ENCODE measurements at regions not wholly inside any gene's neighbourhood (a gene's known extent, or its start where the extent isn't known, plus 50 kb on each side); places are given as distances from the start of the nearest gene placed in this dataset.

DNA sequence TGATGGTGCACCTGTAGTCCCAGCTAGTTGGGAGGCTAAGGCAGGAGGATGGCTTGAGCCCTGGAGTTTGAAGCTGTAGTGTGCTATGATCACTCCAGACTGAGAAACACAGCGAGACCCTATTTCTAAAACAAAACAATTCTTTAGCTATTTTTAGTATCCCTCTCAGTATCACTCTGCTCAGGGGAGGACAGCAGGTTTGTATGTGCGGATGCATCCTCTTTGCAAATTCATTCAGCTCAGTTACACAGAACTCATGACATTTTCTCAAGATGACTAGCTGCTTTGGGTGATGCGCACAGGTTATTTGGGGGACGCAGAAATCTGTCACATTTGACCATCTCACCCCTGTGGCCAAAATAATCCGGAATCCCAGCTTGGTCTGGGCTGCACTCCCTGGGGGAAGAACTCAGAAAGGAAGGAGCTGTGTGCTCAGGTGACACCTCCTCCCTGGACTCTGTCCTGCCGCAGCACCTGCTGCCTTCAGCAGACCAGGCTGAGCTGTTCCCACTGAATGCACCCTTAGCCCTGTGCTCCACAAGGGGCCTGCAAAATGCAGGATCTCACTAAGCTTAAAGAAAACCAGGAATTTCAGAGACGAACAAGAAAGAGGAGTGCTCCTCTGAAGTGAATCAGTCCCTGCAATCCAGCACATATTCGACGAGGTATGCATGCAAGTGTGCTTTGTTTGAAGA is 89.5 kb upstream of the PGBD5 start:
- DNase-seq (ENCODE audit: low spot score) = no peak

DNA sequence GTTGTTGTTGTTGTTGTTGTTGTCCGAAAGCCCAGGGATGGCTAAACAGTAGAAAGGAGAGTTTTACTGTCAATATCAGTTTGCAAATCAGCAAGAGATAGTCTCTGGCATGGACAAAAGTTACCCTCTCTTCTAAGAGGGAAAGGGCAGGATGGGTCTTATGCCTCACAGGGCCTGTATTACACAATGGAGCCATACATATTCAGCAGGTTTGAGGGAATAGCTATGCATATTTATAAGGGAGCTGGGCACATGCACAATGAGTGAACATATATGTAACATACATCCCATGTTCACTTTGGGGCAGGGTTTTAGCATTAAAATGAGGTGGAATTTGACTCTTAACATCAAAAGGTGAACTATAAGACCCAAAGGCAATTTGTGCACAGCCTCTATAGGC is 84.4 kb upstream of the PGBD5 start:
- no peak for DNase-seq (ENCODE audit: low spot score)

DNA sequence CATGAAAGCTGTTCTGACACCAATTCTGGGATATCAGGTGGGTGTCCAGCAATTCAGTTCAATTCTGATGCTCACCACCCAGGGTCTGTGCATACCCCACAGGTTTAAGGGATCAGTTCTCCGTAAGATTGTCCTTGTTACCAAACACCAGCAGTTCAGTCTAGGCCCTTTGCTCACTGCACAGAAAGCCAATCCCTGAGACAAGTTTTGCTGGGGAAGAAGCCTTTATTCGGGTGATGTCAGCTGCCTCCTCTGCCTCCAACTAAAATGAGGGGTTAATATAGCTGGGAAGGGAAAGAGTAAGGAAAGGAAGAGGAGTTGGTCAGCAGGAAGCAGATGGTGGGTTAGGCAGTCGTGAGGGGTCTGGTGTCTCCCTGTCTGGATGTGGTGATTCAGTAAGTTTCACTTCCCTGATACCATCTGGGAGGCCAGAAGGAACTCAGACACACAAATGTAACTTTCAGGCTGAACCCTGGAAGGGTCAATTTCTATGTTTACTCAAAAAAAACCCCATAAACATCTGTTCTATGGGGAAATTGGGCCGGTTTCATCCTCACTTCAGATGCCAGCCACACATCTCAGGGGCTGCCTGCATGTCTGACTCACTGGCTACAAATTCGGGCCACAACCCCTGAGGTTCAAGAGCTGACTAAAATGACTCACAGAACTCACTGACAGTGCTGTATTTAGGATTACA is 83.3 kb upstream of the PGBD5 start:
- no peak for DNase-seq (ENCODE audit: low spot score)

- DNase-seq (ENCODE audit: low spot score) = peak; percentile 76
Observed at GRCh38 chr1:230507666-230508402, 81.7 kb upstream of the PGBD5 start.

DNA sequence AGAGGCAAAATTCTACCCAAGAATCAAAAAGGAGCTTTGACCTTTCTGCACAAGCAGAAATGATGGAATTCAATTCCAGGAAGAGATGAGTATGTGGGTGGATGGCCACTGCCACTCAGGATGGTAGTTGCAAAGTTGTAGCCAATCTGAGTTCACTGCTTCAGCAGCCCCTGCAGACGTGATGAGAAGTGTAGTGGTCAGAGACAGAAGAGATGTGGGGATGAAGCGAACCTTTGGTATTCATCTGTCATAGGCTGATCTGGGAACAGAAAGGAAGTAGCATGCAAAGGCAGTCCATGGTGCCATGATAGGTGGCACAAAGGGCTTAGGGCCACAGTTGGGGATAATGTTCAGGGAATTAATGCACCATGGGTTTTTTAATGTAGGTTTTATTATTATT is 81.1 kb upstream of the PGBD5 start:
- no peak for DNase-seq (ENCODE audit: low spot score)

- no peak for DNase-seq (ENCODE audit: low spot score)
Observed at GRCh38 chr1:230506451-230506850, 80.3 kb upstream of the PGBD5 start.

DNA sequence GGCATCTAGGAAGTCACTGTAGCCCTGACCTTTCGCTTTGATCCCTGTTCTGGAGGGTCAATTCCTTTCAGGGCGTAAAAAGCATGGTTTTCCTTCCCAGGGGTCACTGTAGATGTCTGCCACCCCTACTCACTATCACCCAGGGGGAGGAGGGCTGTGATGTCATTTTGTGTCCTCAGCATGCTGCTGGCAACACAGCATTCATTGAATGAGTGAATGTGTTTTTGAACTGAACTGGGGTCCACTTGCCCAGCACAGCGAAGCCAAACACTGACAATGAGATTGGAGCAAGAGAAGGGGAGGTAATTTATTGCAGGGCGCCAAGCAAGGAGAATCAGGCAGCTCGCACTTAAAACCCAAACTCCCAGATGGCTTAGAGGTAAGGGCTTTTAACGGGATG is 78.2 kb upstream of the PGBD5 start:
- no peak for DNase-seq (ENCODE audit: low spot score)

- DNase-seq (ENCODE audit: low spot score) = no peak
Observed at GRCh38 chr1:230503726-230504125, 77.6 kb upstream of the PGBD5 start.

DNA sequence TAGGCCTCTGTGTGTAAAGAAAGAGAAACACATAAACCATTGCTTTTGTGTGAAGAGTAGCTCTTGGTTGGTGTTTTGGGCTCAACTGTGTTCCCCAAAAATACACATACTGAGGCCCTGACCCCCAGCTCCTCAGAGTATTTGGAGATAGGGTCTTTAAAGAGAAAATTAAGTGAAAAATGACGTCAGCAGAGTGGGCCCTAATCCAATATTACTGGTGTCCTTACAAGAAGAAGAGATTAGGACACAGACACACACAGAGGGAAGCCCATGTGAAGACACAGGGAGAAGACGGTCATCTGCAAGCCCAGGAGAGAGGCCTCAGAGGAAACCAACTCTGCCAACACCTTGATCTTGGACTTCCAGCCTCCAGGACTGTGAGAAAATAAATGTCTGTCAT is 76.9 kb upstream of the PGBD5 start:
- no peak for DNase-seq (ENCODE audit: low spot score)

- no peak for DNase-seq (ENCODE audit: low spot score)
Observed at GRCh38 chr1:230502306-230502705, 76.2 kb upstream of the PGBD5 start.

DNA sequence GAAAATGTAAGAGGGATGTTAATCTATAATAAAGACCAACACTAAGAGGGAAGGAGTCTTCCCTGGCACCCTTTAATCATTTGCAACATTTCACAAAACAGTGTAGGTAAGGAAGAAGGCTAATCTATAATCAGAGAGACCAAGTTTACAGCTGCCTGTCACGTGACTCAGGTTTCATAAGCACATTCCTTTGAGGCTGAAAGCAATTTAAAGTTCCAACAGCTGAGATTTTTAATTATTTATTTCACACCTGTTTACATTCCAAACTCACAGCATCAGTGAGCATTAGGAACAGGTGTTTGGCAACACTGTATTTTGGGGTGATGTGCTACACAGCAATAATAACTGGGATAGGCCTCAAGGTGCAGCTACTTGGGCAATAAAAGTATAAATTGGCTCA is 75.7 kb upstream of the PGBD5 start:
- peak; percentile 43 for DNase-seq (ENCODE audit: low spot score)

DNA sequence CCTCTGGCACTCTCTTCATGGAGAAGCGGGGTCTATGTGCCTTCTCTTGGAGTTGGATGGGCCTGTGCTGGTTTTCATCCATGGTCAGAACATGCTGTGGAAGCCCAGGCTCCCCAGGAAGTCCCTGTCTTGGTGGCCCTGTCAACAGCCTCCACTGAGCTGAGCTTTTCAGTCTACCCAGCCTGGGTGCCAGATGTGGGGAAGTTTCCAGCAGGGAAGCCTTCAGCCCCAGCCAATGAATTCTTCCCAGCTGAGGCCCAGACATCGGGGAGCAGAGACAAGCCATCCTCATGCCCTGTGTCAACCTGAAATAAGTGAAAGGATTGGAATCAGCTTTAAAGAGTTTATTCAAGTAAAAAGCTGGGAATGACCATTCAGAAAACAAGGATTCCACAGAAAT is 75.1 kb upstream of the PGBD5 start:
- DNase-seq (ENCODE audit: low spot score) = no peak

DNA sequence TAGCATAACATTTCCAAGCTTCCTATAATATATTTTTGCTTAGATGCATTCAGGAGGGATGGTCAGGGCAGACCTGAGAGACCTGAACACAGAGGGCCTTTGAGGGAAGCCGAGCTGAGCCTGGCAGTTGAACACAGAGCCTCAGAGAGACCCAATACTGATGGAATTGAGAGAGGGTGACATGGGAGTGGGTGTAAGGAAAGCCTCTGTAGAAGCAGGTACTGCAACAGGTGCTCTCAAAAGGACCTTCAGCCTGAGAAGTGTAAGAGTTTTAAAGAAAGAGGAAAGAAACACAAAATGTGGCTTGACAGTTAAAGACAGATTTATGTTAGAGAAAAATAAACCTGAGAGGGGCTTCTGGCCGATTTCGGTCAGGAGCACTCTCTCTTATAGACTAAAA is 73.9 kb upstream of the PGBD5 start:
- DNase-seq (ENCODE audit: low spot score) = no peak

- no peak for DNase-seq (ENCODE audit: low spot score)
Observed at GRCh38 chr1:230499496-230499895, 73.4 kb upstream of the PGBD5 start.

DNA sequence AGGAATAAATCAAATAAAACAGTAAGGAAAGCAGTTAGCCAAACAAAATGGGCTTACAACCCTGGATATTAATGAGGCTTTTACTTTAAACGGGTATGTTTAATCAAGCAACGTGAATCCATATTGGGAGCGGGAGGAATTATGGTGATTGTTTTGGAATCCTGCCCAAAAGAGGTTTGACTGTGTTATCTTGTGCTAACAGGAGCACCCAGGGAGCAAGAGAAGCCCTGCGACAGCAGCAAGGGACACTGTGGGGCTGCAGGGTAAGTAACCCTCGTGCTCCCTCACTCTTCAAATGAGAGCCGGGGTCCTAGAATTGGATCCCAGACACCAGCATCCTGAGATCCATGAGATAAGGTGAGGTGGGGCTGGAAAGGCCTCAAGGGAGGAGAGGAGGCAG is 72.6 kb upstream of the PGBD5 start:
- no peak for DNase-seq (ENCODE audit: low spot score)

DNA sequence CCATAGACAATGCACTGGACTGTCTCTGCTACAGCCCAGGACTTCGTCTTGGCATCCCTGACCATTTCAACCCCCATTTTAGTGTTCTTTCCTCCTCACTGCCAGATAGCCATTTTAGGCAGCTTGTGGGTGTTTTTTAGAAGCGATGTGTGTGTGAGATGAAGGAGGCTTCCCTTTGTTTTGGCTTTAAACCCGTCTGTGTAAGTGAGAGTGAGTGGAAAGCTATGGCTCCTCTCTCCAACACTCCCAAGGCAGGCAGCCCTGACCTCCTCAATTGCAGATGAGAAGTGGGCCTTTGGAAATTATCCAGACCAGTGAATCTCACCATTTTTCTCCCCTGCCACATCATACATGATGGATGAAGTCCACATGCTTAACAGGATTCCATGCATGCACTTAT is 70.3 kb upstream of the PGBD5 start:
- no peak for DNase-seq (ENCODE audit: low spot score)

DNA sequence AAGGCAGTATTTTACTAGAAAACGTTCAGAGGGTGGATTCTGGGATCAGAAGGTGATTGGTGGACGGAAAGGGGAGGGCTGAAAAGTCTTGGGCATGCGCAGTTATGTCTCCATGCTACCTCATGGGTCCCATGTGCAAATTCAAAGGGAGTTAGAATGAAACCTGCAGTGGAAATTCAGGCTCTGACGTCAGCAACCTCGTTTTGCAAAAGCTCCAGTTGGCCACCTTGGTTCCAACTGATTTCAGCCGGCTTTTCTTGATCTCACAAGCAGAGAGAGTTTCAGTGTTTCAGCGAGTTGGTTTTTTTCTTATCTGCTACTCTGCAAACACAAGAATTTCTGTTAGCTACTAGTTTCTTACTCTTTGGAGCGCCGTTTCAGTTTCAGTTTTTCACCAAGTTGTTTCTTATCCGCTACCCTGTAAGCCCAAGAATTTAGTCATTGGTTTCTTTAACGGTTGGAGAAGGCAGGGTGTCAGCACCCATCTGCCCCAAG is 69.8 kb upstream of the PGBD5 start:
- no peak for DNase-seq (ENCODE audit: low spot score)

DNA sequence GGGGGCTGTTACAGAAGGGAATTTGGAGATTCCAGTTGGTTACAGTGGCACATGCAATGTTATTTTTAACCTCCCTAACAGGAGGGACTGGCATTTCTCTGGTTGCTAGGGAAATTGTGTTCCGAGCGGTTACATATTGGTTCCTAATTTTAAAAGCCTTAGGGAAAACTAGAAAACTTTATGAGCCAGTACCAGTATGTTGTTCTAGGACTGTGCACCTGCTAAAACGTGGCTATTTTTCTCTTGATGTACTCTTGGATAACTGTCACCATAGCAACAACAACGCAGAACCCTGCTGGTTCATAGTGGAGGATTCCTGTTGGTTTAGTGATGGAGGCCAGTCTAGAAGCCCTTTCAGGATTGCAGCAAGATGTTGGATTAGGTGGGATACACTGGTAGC is 68.9 kb upstream of the PGBD5 start:
- DNase-seq (ENCODE audit: low spot score) = no peak

DNA sequence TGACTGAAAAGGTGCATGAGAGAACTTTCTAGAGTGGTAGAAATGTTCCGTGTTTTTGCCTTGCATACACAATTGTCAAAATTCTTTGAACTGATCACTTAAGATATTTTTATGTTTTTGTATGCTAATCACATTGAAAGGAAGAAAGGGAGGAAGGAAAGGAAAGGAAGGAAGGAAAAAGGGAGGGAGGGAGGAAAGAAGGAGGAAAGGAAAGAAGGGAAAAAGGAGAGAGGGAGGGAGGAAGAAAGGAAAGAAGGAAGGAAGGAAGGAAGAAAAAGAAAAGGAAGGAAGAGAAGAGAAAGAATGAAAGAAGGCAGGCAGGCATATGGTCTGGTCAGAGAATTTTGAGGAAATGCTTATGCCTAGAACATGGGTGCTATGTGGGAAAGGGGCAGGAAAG is 68.4 kb upstream of the PGBD5 start:
- DNase-seq (ENCODE audit: low spot score) = no peak

DNA sequence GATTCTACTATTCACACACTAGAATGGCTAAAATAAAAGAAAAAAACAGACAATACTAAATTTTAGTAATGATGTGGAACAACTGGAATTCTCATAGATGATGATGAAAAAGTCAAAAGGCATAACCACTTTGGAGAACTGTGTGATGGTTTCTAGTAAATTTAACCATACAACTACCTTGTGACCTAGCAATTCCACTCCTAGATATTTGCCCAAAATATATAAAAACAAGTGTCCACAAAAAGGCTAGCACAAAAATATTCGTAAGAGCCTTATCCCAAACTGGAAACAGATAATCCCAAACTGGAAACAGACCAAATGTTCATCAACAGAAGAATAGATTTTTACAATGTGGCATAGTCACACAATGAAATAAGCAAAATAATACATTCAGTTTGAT is 67.9 kb upstream of the PGBD5 start:
- DNase-seq (ENCODE audit: low spot score) = no peak

DNA sequence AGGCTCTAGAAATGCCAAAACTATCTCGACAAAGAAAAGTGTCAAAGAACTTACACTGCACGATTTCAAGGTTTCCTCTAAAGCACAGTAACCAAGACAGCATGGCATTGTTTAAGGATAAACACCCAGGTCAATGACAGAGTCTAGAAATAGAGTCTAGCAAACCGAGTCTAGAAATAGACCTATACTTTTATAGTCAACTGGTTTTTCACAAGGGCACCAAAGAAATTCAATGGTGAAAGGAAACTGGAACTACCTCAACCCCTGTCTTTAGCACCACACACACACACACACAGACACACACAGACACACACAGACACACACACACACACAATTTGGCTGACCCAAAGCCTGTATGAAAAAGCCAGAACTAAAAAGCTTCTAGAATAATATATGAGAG is 67.1 kb upstream of the PGBD5 start:
- DNase-seq (ENCODE audit: low spot score) = no peak

DNA sequence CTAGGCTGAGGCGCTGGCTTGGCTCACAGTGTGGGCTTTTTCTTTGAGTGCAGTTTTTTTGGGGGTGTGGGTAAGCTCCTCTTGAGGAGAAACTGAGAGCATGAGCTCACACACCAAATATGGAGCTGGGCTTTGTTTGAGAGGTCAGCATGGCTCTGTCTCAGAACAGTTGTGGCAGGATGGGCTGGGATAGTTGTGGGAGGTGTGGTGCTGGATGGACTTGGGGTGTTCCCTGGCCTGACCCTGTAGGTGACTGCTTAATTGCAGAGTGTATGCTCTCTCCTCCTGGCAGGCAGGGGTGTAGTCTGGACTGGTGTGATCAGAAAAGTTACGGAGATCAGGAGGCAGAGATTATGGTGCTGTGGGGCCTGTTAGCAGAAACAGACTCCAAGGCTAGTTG is 64.3 kb upstream of the PGBD5 start:
- DNase-seq (ENCODE audit: low spot score) = no peak

DNA sequence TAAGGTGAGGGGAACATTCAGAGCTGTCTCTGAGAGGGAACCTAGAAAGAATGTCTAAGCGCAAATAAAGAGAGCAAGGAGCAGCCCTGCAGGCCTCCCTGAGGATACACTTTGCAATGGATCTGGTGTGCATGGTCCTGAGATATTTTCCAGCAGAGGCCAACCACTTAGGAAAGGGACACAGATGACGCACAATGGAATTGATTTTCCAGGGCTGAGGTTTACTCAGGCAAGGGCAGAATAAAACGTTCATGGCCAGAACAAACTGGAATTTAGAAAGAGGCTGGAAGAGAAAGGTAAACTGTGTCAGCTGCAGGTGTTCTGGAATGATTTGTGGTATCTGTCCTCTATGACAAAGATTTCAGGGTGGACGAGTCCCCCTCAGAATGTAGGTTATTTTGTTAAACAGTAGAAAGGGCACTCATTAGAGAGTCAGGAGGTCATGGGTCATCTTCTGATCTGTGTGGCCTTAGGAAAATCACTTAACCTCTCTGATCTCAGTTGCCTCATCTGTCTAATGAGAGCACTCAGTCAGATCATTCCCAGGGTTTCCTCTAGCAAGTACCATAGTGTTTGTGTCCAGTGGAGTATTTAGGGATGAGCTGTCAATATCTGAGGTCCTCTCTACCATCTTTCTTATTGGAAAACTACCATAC is 61.8 kb upstream of the PGBD5 start:
- DNase-seq (ENCODE audit: low spot score) = no peak
